ENCODE measurements at regions not wholly inside any gene's neighbourhood (a gene's known extent, or its start where the extent isn't known, plus 50 kb on each side); places are given as distances from the start of the nearest gene placed in this dataset.

DNA sequence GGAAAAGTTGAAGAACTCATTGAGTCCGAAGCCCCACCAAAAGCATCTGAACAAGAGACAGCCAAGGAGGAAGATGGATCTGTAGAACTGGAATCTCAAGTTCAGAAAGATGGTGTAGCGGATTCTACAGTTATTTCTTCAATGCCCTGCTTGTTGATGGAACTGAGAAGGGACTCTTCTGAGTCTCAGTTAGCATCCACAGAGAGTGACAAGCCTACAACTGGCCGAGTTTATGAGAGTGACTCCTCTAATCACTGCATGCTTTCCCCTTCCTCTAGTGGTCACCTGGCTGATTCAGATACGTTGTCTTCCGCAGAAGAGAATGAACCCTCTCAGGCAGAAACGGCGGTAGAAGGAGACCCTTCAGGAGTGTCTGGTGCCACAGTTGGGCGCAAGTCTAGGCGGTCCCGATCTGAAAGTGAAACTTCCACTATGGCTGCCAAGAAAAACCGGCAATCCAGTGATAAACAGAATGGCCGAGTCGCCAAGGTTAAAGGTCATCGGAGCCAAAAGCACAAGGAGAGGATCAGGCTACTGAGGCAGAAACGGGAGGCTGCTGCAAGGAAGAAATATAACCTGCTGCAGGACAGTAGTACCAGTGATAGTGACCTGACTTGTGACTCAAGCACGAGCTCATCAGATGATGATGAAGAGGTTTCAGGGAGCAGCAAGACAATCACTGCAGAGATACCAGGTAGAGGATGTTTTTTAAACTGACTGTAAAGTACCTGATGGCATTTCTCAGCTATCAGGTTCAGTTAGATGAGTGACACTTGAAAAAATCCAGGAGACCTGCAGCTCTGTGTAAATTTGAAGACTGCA lies 111.9 kb downstream of the HAUS1 start:
- no peak for TF ChIP-seq EZH2 (IDR thresholded peaks at IDR 0.05; ENCODE audit: borderline replicate concordance, low read depth, low read length, severe bottlenecking)
- TF ChIP-seq, protein P1, sequence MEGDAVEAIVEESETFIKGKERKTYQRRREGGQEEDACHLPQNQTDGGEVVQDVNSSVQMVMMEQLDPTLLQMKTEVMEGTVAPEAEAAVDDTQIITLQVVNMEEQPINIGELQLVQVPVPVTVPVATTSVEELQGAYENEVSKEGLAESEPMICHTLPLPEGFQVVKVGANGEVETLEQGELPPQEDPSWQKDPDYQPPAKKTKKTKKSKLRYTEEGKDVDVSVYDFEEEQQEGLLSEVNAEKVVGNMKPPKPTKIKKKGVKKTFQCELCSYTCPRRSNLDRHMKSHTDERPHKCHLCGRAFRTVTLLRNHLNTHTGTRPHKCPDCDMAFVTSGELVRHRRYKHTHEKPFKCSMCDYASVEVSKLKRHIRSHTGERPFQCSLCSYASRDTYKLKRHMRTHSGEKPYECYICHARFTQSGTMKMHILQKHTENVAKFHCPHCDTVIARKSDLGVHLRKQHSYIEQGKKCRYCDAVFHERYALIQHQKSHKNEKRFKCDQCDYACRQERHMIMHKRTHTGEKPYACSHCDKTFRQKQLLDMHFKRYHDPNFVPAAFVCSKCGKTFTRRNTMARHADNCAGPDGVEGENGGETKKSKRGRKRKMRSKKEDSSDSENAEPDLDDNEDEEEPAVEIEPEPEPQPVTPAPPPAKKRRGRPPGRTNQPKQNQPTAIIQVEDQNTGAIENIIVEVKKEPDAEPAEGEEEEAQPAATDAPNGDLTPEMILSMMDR (IDR thresholded peaks at IDR 0.05; ENCODE audit: borderline replicate concordance, extremely low read depth, low read length, poor library complexity, severe bottlenecking): no peak

All from DND-41 (cell line).